NCI-H128 (cell line): ENCODE measurements at regions not wholly inside any gene's neighbourhood (a gene's known extent, or its start where the extent isn't known, plus 50 kb on each side); places are given as distances from the start of the nearest gene placed in this dataset.
A peak's percentile ranks its signal among the peaks of the same experiment; 100 is the strongest.

Source experiments
- DNase-seq: peaks from one replicate; lab custom pipeline; 2025; ENCODE audit not compliant: unreplicated experiment; lab: John Stamatoyannopoulos, UW

DNA sequence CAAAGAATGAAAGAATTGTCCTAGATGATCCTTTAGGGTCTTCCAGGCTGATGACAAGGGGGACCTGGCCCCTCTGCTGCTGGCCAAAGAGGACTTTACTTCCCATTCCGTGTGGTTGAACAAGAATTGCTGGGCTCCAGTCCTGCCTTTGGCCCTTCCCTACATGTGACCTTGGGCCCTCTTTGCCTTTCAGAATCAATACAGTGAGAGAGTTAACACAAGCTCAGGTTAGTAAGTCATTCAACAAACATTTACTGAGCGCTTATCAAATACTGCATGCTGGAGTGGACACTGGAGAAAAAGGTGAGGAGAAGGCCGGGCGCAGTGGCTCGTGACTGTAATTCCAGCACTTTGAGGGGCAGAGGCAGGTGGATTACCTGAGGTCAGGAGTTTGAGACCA lies 113.1 kb downstream of the C9orf50 start:
- DNase-seq, result no peak

DNA sequence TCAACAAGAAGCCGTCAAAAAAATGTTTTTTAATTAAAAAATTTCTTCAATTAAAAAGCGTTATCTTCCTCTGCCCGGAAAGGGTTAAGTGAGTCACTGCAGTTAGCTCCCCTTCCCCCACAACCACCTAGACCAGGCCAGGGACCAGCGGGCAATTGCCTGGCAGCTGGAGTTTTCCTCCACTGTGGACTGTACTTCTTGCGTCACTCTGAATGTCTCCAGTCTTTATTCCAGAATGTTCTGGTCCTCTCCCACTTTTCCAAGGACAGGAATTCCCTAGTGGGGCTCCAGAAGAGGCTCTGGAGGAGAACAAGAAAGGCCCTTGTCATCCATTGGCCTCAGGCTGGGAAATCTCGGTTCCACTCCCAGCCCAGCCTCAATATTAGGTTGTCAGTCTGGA lies 114.0 kb downstream of the C9orf50 start:
- no peak for DNase-seq

DNA sequence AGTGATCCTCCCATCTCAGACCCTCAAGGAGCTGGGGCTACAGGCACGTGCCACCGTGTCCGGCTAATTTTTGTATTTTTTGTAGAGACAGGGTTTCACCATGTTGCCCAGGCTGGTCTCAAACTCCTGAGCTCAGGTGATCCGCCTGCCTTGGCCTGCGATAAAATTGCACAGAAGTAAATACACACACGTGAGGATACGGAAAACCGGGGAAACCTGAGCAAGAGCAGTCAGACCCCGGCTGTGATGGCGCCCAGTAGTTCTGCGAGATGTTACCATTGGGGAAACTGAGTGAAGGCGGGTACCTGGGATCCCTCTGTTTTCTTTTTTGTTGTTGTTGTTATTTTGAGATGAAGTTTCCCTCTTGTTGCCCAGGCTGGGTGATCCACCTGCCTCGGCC lies 114.9 kb downstream of the C9orf50 start:
- DNase-seq, result no peak

DNA sequence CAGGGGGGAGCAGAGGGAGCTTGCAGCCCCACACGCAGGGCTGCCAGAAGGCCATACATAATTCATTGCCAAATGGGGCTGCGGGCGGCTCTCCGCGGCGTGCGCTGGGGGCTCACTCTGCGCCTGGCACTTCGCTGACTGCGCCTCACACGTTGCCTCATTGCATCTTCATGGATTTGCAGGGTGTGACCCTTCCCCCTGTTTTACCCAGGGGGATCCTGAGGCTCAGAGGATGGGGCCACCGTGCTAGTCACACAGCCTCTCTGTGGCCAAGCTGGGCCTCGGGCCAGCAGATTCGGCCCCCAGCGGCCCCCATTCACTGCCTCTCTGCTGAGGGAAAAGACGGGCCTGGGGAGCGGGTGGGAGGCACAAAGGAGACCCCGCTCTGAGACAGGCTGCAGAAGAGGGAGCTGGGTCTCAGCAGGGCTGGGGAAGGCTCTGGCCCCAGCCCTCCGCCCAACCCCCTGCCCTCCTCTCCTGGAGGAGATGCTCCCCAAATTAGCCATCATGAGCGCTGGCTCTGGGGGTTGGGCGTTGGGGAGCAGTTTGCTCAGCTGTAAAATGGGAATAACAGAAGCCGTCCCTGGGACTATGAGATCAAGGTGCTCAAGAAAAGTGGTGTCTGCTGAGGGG lies 115.5 kb downstream of the C9orf50 start:
- DNase-seq, result no peak

DNA sequence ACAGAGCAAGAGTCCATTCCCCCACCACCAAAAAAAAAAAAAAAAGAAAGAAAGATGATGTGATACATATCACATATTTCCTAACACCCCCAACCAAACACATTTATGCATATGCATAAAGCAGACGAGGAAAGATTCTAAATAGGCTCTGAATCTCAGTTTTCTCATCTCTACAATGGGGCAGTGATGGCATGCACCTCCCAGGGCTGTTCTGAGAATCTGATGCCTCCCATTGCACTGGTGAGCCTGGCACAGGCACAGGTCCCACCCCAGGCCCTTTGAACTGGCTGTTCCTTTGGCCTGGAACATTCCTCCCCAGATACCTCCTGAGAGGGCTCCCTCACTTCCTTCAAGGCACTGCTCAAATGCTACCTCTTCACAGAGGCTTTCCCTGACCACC lies 116.5 kb downstream of the C9orf50 start:
- no peak for DNase-seq

DNA sequence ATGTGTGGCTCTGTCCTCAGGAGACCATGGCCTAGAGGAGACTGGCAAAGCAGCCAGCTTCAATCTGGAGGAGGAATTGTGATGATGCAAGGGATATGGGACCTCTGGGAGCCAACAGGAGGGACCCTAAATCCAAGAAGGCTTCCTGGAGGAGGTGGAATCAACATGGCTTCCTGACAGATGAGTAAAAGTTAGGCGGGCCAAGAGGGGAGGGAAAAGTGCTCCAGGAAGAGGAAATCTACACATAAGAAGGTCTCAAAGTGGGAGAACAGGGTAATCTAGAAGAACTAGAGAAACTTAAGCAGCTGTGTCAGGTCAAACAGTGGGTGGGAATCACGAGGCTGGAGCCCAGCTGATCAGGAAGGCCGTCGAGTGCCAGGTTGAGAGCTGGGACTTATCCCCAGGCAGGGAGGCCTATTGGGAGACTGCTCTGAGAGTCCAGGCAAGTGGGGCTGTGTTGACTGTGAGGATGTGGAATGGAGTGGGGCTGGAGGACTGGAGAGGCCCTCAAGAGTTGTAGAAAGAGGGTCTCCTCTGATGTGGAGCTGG lies 119.1 kb downstream of the C9orf50 start:
- no peak for DNase-seq

DNA sequence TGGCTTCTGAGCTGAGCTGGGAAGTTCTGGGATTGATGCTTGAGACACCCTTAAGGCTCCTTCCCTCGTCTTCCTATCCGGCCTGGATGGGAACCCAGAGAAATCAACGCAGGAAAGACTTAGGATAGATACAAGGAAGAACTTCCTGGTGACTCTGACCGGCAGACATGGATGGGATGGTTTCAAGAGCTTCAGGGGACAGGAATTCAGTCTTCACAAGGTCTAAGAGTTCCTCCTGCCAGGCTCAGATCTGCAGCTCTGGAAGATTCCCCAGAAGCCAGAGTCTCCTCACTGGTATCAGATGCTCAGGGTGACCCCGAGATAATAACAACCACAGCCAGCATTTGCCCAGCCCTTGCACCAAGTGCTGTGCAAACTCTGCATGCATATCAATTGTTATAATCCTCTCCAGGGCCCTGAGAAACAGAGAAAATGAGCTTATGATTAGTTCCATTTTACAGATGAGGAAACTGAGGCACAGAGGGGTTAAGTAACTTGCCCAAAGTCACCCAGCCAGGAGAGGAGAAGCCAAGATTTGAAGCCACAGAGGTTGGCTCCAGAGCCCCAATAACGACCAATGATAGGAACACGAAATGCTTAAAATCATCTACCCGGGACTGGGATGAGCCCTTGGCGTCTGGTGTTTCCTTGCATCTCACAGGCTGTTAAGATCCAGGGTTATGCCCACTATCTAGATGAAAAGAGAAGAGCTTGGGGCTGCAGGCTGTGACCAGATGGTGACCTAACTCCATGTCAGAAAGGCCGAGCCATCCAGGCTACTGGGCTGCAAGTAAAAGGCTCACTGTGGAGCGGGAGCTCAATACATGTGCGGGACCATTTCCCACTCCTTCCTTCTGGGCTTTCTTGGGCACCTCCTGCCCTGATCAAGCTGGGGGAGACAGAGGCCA lies 119.8 kb downstream of the C9orf50 start:
- no peak for DNase-seq

DNA sequence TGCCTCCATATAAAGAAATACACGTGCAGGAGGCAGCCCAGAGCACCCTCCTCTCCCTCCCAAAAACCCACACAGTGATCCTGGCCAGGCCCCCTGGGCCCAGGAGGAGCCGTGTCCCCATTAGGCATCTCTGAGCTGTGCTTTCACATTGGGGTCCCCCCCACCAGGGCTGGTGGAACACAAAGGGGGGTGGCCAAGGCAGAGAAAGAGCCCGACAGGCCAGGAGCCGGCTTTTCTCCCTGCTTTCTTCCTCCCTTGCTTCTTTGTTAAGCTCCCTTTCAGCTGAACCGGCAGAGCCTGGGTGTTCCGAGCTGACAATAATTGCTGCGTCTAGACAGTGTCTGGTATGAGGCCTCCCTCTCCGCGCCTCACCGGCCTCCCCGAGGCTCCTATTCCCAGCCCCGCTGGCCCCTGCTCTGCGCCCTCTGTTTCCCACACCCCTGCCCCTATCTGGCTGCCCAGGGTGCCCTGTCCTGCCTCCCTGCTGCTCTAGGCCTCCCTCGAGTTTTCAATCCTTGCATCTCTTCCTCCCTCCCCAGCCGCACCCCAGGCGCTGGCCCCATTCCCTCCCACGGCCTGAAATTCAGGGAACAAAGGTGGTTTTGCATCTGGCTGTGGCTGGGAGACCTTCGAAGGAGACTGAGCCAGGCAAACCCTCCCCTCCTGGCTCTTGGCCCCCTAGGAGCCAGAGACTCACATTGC lies 120.6 kb downstream of the C9orf50 start:
- no peak for DNase-seq

DNA sequence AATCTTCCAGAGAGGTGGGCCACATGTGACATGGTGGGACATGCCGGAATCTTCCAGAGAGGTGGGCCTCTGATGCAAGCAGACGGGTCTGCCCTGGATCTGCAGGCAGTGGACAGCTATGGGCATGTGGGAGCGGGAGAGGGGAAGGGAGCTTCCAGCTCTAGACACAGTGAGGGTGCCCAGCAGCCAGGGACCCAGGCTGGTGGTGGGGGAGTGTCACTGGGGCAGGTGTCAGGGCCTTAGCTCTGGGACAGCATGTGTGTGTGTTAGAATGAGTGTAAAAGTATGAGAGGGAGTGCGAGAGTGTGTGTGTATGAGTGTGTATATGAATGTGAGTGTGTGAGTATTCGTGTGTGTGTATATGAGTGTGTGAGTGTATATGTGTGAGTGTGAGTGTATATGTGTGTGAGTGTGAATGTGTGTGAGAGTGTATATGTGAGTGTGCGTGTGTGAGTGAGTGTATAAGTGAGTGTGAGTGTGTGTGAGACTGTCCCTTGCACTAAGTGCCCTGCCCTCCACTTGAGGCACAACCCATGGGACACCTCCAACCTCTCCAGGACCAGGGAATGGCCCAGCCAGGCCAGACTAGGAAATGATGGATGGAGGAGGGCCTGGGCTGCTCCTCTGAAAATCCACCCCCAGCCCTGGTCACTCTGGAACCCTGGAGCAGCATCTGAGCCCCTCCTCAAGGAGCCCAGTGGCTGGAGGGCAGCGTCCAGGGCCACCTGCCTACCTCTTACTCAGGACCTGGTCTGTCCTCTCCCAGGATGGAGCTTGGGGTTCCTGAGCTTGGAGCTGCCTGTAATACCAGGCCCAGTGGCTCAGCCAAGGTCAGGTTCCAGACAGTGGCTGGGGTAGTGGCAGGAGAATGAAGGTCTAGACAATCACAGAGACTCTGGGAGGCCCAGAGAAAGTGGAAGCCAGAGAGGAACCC lies 122.2 kb downstream of the C9orf50 start:
- no peak for DNase-seq

DNA sequence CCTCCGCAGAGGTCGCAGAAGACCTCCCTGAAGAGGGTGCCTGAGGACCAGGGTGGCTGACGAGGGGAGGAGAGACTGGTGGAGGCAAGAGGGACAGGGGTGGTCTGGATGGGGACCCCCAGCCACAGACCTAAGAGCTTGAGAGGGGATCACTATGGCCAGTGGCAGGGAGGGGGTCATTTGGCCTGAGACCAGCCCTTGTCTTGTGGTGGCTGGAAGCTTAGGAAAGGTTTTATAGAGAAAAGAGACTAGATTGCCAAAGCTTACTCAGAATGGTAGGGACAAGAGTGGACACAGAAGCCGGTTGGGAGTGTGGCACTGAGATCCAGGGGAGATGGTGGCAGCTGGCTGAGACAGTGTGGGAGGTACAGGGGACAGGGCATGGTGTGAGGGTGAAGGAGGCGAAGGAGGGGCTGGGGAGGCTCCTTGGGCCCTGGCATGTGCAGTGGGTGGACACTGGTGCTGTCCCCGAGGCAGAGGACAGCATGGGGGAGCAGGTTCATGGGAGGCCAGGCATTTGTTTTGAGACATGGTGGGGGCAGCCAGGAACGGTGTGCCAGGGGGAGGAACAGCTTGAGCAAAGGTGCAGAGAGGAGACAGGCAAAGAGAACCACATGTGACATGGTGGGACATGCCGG lies 123.0 kb downstream of the C9orf50 start:
- no peak for DNase-seq

DNA sequence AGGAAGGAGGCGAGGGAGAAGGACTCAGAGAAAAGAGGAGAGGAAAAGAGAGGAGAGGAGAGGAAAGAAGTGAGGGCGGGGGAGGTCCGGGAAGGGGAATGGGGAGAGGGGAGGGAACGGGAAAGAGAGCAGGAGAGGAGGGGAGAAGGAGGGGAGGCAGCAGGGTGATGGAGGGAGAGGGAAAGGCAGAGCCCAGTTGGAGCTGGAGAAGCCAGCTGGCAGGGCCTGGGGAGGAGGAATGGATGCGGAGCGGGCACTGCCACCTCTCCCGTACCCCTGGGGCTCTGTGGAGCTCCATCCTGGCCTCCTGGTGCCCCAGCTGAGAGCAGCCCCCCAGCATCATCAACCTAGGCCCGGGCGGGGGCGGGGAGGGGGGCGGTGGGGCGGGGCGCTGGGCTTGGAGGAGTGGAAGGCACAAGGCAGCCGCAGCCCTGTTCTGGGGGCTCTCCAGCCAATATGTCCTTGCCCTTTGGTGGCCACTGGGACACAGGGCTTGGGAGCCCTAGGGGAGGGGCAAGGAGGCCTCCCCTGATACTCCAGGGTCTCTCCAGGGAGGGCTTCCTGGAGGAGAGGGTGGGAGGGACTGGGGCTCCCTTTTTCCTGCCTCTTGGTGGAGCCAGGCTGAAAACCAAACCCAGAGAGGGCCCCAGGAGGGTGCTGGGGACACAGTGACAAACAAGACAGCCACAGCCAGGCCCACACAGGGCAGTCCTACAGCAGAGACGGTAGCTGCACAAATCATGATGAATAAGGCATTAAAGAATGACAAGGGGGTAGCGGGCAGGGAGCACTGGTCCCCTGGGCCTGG lies 123.7 kb downstream of the C9orf50 start:
- DNase-seq, result peak; percentile 60

DNA sequence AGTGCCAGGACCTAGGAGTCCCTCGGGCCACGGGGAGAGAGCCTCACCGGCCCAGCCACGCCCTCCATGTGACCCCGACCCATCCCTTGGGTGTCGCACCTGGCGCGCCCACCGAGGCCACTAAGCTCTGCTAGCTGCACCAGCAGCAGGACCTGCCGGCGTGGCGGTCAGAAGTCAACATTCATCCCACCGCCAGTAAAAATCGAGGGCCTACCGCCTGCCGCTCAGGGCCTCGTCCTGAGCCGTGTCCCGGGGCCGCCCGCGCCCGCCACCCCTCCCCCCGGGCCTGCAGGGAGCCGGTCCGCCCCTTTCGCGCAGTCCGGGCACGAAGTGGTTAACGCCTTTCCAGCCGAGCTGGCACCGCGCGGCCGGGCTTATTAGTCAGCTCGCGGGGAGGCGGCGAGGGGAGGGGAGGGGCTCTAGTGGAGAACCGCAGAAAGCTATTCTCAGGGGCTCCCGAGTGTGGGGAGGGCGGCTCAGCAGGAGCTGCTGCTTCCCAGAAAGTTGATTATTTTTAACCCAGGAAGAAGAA lies 124.4 kb downstream of the C9orf50 start:
- peak; percentile 87 for DNase-seq

DNA sequence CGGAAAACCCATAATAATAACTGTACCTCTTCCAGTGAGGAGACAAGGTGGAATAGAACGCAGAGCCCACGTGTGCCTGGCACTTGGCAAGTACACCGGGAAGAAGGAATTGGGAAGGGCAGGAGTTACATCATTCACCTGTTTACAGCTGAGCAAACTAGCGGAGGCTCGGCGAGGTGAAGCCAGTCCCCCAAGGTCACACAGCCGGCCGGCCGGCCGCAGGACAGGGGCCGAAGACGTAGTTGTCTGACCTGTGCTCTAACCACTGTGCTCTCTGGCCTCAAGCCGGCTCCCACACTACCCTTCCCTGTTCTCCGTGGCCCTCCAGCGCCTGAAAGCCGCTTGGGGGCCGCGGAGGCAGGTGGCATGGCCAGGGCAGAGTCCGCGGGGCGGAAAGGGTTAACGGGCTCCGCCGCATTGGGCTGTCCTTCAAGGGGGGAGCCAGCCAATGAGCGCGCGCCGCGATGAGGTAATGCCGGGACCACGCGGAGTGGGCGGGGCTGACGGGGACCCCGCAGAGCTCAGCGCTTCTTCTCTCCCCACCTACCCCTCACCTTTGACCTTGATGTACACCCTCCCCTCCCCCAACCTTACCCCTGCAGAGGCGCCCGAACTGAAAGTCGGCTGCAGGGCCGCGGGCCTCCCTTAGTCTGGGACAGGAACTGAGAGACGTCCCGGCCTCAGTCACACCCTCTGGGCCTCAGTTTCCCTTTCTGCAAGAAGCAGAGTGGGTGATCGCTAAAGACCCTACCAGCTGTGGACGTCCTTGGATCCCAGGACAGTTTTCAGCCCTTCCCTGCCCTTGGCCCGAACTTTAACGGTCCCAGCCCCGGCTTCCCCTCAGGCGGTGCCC lies 125.1 kb downstream of the C9orf50 start:
- peak; percentile 63 for DNase-seq

DNA sequence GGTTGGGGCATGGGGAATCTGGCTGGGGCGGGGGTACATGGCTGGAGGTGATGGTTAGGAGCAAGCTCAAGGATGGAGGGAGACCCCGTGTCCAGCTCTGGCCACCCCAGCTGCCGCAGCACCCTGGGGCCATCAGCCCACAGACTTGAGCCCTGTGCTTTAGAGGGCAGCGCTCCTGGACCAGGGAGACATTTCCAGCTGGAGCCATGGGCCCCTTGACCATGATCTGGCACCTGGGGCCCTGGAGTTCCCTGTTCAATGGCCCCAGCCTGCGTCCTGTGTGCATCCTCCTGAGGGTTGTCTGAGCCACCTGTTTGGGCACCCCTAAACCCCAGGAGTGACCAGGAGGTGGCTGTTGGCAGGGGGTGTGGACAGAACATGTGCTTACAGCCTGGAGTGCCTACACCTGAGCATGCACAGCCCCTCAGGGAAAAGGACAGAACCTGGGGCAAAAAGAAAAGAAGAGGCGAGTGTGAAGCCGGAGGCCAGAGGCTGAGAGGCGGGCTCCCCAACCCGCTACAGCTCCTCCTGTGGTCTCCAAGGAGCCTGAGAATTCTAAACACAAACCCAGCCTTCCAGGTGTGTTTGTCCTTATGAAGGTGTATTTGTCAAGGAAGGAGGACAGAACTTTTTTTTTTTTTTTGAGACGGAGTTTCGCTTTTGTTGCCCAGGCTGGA lies 126.7 kb downstream of the C9orf50 start:
- no peak for DNase-seq

DNA sequence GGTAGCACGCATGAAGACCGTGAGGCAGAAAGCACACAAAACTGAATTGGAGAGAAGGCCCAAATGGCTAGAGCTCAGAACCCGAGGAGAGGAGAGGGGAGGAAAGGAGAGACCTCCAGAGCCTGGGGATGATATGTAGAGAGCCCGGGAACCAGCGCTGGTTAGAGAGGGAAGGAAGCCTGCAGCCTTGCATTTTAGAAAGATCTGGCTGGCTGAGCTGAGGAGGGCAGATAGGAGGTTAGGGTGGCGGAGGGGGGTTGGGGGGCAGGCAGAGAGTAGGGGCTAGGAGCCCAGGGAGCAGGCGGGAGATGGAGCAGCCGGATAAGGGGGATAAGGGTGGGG lies 127.2 kb downstream of the C9orf50 start:
- DNase-seq, result no peak

DNA sequence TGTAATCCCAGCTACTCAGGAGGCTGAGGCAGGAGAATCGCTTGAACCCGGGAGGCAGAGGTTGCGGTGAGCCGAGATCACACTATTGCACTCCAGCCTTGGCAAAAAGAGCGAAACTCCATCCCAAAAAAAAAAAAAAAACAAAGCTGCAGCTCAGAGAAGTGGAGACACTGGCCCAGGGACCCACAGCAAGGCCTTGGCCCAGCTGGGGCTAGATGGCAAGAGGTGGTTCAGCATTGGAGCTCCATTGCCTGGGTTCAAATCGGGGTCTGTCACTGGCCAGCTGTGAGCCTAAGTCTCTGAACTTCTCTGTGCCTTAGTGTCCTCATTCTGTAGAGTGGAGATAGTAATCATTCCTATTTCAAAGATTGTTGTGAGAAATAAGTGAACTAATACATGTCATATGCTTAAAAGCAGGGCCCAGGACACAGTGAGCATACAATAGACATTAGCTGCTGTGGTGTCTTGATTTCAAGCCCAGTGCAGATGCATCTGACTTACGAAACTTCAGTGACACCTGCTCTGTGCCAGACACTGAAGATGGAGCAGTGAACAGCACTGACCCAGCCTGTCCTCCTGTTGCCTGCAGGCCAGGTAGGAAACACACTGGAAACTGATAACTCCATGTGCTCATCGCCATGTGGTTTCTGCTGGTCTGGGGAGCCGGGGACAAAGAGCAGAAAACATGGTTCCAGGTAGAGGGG lies 127.7 kb downstream of the C9orf50 start:
- no peak for DNase-seq

DNA sequence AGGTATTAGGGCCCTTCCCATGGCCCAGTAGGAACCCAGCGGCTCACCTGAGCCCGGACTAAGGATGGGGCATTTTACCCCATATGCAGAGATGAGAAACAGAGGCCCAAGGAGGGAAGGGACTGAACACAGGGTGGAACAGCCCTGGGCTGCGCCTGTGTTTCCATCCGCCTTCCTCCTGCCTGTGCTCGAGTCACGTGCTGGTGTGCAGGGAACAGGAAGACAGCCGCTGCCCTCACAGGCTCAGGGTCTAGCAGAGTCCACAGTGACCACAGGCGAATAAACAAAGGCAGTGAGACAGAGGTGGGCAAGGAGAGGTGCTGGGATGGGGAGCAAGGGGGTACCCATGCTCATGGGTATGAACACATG lies 129.4 kb downstream of the C9orf50 start:
- DNase-seq, result no peak
